HEK293T (cell line): ENCODE measurements at regions not wholly inside any gene's neighbourhood (a gene's known extent, or its start where the extent isn't known, plus 50 kb on each side); places are given as distances from the start of the nearest gene placed in this dataset.
"Not testable (repeated sequence)": the region's sequence is repeated elsewhere in the genome, so short reads cannot be mapped to it uniquely, and the experiment has no call there.

Experiments used
- CTCF ChIA-PET: fragments of 350-600 bp; formaldehyde crosslinking; extraction: SDS; loops from one replicate; lab custom pipeline; 2021; ENCODE audit warnings: antibody characterized with exemption, inconsistent platforms; lab: Yijun Ruan, JAX
- POLR2A ChIA-PET: fragments of 350-600 bp; formaldehyde crosslinking; extraction: SDS; loops from one replicate; lab custom pipeline; 2020; ENCODE audit warnings: antibody characterized with exemption, inconsistent platforms; lab: Yijun Ruan, JAX
- DNase-seq: peaks from one replicate; pipeline ENCODE4 v3.0.0; 2012; ENCODE audit warnings: mixed read lengths; ENCODE audit errors: extremely low spot score
- ARNT ChIP-seq: fragments of 450-650 bp; IDR thresholded peaks from 2 replicates; pipeline ENCODE4 v1.6.1; 2017; ENCODE audit warnings: mild to moderate bottlenecking
- BHLHE40 ChIP-seq: fragments of 450-650 bp; IDR thresholded peaks from 2 replicates; pipeline ENCODE4 v1.6.1; 2016; ENCODE audit warnings: mild to moderate bottlenecking, moderate library complexity, borderline replicate concordance
- CTBP1 ChIP-seq: fragments of 450-650 bp; IDR thresholded peaks from 2 replicates; pipeline ENCODE4 v1.6.1; 2016; ENCODE audit warnings: borderline replicate concordance
- ELF4 ChIP-seq: fragments of 450-650 bp; IDR thresholded peaks from 2 replicates; pipeline ENCODE4 v1.6.1; 2017; ENCODE audit warnings: antibody characterized with exemption
- FOXA1 ChIP-seq: fragments of 450-650 bp; IDR thresholded peaks from 2 replicates; pipeline ENCODE4 v1.6.1; 2016; ENCODE audit warnings: mild to moderate bottlenecking
- FOXK2 ChIP-seq: fragments of 450-650 bp; IDR thresholded peaks from 2 replicates; pipeline ENCODE4 v1.6.1; 2016; ENCODE audit warnings: mild to moderate bottlenecking
- FOXM1 ChIP-seq: fragments of 450-650 bp; IDR thresholded peaks from 2 replicates; pipeline ENCODE4 v1.6.1; 2017; ENCODE audit warnings: mild to moderate bottlenecking, borderline replicate concordance
- HDGF ChIP-seq: fragments of 450-650 bp; IDR thresholded peaks from 2 replicates; pipeline ENCODE4 v1.6.1; 2017; ENCODE audit warnings: antibody characterized with exemption, borderline replicate concordance
- L3MBTL2 ChIP-seq: fragments of 450-650 bp; conservative IDR thresholded peaks from 2 replicates; pipeline ENCODE4 v1.6.1; 2016; ENCODE audit warnings: mild to moderate bottlenecking
- LEF1 ChIP-seq: fragments of 450-650 bp; IDR thresholded peaks from 2 replicates; pipeline ENCODE4 v1.6.1; 2017; ENCODE audit warnings: mild to moderate bottlenecking, borderline replicate concordance
- NFRKB ChIP-seq: fragments of 450-650 bp; IDR thresholded peaks from 2 replicates; pipeline ENCODE4 v1.6.1; 2016; ENCODE audit warnings: mild to moderate bottlenecking, moderate library complexity
- SP1 ChIP-seq: fragments of 450-650 bp; IDR thresholded peaks from 2 replicates; pipeline ENCODE4 v1.6.1; 2017
- SUZ12 ChIP-seq: fragments of 450-650 bp; IDR thresholded peaks from 2 replicates; pipeline ENCODE4 v1.6.1; 2016; ENCODE audit warnings: mild to moderate bottlenecking
- TARDBP ChIP-seq: fragments of 450-650 bp; IDR thresholded peaks from 2 replicates; pipeline ENCODE4 v1.6.1; 2016
- ZNF384 ChIP-seq: fragments of 450-650 bp; IDR thresholded peaks from 2 replicates; pipeline ENCODE4 v1.6.1; 2016
- TF ChIP-seq, protein P1 (sequence below): fragments of 450-650 bp; IDR thresholded peaks from 2 replicates; pipeline ENCODE4 v1.6.1; 2016

- POLR2A ChIA-PET: no interaction called here
- no peak for DNase-seq
- TF ChIP-seq, protein P1, sequence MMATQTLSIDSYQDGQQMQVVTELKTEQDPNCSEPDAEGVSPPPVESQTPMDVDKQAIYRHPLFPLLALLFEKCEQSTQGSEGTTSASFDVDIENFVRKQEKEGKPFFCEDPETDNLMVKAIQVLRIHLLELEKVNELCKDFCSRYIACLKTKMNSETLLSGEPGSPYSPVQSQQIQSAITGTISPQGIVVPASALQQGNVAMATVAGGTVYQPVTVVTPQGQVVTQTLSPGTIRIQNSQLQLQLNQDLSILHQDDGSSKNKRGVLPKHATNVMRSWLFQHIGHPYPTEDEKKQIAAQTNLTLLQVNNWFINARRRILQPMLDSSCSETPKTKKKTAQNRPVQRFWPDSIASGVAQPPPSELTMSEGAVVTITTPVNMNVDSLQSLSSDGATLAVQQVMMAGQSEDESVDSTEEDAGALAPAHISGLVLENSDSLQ: no peak
- TF ChIP-seq HDGF (no peak), NFRKB (no peak), SUZ12 (no peak), ZNF384 (no peak), ARNT (no peak), ELF4 (no peak), CTBP1 (no peak), BHLHE40 (no peak), FOXK2 (no peak), L3MBTL2 (no peak), FOXM1 (no peak), TARDBP (no peak), LEF1 (no peak), FOXA1 (no peak), SP1 (no peak)
- CTCF ChIA-PET: no interaction called here
Observed at GRCh38 chr5:30384171-30384570, 809.3 kb upstream of the CDH6 start.

DNA sequence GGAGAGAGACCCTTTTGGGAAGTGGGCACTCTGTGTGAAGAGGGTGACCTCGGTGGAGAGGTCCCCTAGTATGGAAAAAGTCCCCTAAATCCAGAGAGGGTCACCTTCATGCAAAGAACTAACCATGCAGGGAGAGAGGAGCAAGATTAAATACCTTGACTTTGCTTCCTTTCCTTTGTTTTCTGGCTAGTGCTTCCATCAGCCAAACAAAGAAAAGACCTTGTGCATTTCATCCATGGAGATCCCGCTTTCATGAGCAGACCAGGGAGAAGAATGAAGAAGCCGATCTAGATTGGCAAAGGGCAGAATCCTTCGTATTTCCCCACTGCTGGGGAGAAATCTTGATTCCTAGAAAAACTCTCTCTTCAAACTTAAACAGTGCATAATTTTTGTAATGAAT lies 813.3 kb upstream of the CDH6 start:
- DNase-seq: no peak
- CTCF ChIA-PET: no interaction called here
- no peak for TF ChIP-seq CTBP1
- TF ChIP-seq ELF4: no peak
- TF ChIP-seq BHLHE40: no peak
- TF ChIP-seq, protein P1: no peak
- TF ChIP-seq FOXM1: no peak
- no peak for TF ChIP-seq HDGF
- TF ChIP-seq FOXA1: no peak
- no peak for TF ChIP-seq NFRKB
- TF ChIP-seq L3MBTL2: no peak
- TF ChIP-seq ZNF384: no peak
- TF ChIP-seq ARNT: no peak
- TF ChIP-seq SUZ12: no peak
- TF ChIP-seq FOXK2: no peak
- POLR2A ChIA-PET: no interaction called here

DNA sequence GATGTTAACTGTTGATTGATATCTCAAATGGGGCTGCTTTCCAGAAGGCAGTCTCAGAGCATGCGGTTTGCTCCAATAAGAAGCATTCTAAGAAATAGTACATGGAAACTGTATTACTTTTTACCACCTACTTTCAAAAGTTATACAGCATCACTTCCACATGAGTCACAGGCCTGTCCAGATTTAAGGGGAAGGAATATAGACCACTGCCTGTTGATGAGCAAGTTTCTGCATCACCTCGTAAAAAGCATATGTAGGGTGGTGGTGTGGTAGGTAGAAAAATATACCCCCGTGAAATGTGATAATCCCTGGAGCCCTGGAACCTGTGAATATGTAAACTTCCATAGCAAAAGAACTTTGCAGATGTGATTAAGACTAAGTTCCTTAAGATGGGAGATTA lies 816.6 kb upstream of the CDH6 start:
- ChIA-PET CTCF (no interaction called here), POLR2A (no interaction called here)
- TF ChIP-seq CTBP1 (no peak), HDGF (no peak), TARDBP (no peak), BHLHE40 (no peak), SP1 (no peak), FOXA1 (no peak), LEF1 (no peak), NFRKB (no peak), SUZ12 (no peak), FOXM1 (no peak), L3MBTL2 (no peak)
- TF ChIP-seq, protein P1: no peak
- DNase-seq: no peak

DNA sequence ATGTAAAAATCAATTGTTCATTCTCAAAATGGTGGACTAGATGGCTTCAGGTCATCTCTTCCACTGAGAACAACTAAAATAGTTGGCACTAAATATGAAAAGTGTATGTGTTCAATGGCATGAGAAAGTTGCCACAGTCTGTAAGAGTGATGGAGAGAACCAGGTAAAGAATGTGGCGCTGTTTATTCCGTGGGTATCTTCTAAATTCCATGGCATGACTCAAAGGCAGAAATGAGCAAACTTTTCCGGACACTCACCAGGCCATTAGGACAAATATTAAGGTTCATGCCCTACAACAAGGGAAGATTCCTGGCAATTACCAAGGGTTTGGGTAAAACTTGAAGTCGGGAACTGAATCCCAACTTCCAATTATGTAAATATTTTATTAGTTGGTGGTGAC lies 825.4 kb upstream of the CDH6 start:
- TF ChIP-seq, protein P1: no peak
- no peak for TF ChIP-seq SP1
- no peak for TF ChIP-seq NFRKB
- TF ChIP-seq ZNF384: no peak
- TF ChIP-seq HDGF: no peak
- no peak for TF ChIP-seq FOXM1
- no peak for TF ChIP-seq LEF1
- no peak for TF ChIP-seq TARDBP
- no peak for TF ChIP-seq FOXA1
- no peak for TF ChIP-seq ELF4
- TF ChIP-seq L3MBTL2: no peak
- TF ChIP-seq CTBP1: no peak
- no peak for TF ChIP-seq SUZ12
- no peak for TF ChIP-seq FOXK2
- TF ChIP-seq ARNT: no peak
- no peak for TF ChIP-seq BHLHE40
- ChIA-PET CTCF (no interaction called here), POLR2A (no interaction called here)
- DNase-seq: no peak

- POLR2A ChIA-PET, CTCF ChIA-PET, DNase-seq: not testable (repeated sequence)
Observed at GRCh38 chr5:30365031-30365430, 828.5 kb upstream of the CDH6 start.

DNA sequence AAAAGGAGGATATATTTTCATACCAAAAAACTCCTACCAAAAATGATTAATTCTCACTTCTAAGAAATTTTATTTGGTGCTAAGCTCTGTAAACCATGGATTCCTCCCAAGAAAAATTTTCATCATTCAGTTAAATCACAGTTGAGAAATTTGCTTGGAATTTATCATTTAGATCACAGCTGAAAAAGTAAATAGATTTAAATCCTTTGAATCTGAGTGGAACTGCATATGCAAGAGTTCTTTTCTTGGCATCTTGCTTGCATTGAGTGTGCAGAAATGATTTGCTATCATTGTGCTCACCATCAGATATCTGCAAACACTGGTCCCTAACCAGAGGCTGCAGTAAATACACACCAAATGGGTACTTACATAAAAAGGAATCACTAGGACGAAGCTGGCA lies 836.1 kb upstream of the CDH6 start:
- DNase-seq: no peak
- POLR2A ChIA-PET: no interaction called here
- CTCF ChIA-PET: no interaction called here
- TF ChIP-seq SP1 (no peak), NFRKB (no peak), LEF1 (no peak), ELF4 (no peak), SUZ12 (no peak), FOXK2 (no peak), L3MBTL2 (no peak), ZNF384 (no peak), FOXM1 (no peak), BHLHE40 (no peak), TARDBP (no peak), HDGF (no peak), ARNT (no peak), CTBP1 (no peak), FOXA1 (no peak)
- TF ChIP-seq, protein P1: no peak
